HCT116 (cell line): ENCODE measurements at regions not wholly inside any gene's neighbourhood (a gene's known extent, or its start where the extent isn't known, plus 50 kb on each side); places are given as distances from the start of the nearest gene placed in this dataset.

Source experiments
- CEBPB ChIP-seq: IDR thresholded peaks from 2 replicates; pipeline ENCODE4 v1.6.1; 2012; ENCODE audit warnings: low read depth
- ELF1 ChIP-seq: IDR thresholded peaks from 2 replicates; pipeline ENCODE4 v1.6.1; 2012; ENCODE audit warnings: low read depth, borderline replicate concordance
- EZH2 ChIP-seq: fragments of 200-600 bp; sonication (generic); IDR thresholded peaks from 2 replicates; pipeline ENCODE4 v1.6.1; 2017; ENCODE audit warnings: antibody characterized with exemption, mixed run types
- FOSL1 ChIP-seq: IDR thresholded peaks from 2 replicates; pipeline ENCODE4 v1.6.1; 2012; ENCODE audit warnings: low read depth
- POLR2A ChIP-seq: IDR thresholded peaks from 2 replicates; pipeline ENCODE4 v1.7.0; 2011; ENCODE audit warnings: borderline replicate concordance; ENCODE audit not compliant: insufficient read depth, insufficient read length; ENCODE audit errors: extremely low read depth
- RAD21 ChIP-seq: IDR thresholded peaks from 2 replicates; pipeline ENCODE4 v1.6.1; 2012; ENCODE audit warnings: low read depth, mild to moderate bottlenecking
- SIN3A ChIP-seq: IDR thresholded peaks from 2 replicates; pipeline ENCODE4 v1.6.1; 2012; ENCODE audit warnings: low read depth
- YY1 ChIP-seq: IDR thresholded peaks from 2 replicates; pipeline ENCODE4 v1.6.1; 2011; ENCODE audit warnings: low read length, low read depth, moderate library complexity, mild to moderate bottlenecking; ENCODE audit not compliant: insufficient replicate concordance; ENCODE audit errors: extremely low read depth
- ZNF274 ChIP-seq: fragments of 200-500 bp; sonication (Bioruptor generic); IDR thresholded peaks from 2 replicates; pipeline ENCODE4 v1.6.1; 2014; ENCODE audit warnings: mild to moderate bottlenecking, low read depth, low read length, inconsistent platforms
- TF ChIP-seq, protein P1 (sequence below), 3 experiments: fragments of 200-600 bp in 1 of 3; sonication (generic) in 1 of 3; IDR thresholded peaks in 2 of 3; conservative IDR thresholded peaks in 1 of 3; 2 replicates each; pipeline ENCODE4 v1.5.1; 2012 to 2017; ENCODE audit warnings: low read depth in 2 of 3, low read length in 2 of 3, antibody characterized with exemption in 1 of 3, borderline replicate concordance in 1 of 3, control low read depth in 1 of 3, mild to moderate bottlenecking in 1 of 3, mixed read lengths in 1 of 3, mixed run types in 1 of 3, moderate library complexity in 1 of 3; ENCODE audit not compliant: insufficient read depth in 1 of 3
- TF ChIP-seq, protein P2 (sequence below): IDR thresholded peaks from 2 replicates; pipeline ENCODE4 v1.6.1; 2012; ENCODE audit warnings: low read depth
- TF ChIP-seq, protein P3 (sequence below): IDR thresholded peaks from 2 replicates; pipeline ENCODE4 v1.6.1; 2012

DNA sequence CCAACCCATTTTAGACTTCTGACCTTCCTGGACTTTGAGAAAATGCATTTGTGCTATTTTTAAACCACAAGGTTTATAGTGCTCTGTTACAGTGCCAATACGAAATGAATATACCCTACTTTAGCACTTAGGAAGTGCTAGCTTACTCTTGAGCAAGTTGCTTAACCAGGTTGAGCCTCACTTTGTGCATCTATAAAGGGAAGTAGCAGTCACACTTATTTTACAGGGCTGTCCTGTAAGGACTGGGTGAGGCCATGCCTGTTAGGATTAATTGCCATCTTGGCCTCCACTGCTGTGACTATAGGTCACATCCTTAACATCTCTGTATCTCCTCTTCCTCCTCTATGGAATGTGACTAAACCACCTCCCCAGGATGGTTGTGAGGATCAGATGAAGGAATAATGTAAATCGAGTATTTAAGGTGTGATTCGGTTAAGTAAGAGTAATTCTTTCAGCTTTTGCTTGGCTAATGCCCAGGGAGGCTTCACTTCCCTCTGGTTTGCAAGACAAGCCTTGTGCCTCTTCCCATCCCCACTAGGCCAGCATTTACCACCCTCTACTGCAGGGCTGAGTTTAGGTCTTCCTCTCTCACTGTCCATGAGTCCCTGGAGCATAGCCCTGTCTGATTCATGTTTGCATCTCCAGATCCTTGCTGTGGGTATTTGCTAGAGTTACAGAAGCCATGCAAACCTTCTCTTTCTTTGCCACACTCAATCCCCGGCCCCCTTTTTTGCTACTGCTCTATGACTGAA lies 341.2 kb downstream of the ZNF521 start:
- TF ChIP-seq ZNF274 (no peak), EZH2 (no peak), POLR2A (no peak), SIN3A (no peak), ELF1 (no peak), RAD21 (no peak), FOSL1 (no peak), CEBPB (no peak), YY1 (no peak)
- TF ChIP-seq, protein P1, sequence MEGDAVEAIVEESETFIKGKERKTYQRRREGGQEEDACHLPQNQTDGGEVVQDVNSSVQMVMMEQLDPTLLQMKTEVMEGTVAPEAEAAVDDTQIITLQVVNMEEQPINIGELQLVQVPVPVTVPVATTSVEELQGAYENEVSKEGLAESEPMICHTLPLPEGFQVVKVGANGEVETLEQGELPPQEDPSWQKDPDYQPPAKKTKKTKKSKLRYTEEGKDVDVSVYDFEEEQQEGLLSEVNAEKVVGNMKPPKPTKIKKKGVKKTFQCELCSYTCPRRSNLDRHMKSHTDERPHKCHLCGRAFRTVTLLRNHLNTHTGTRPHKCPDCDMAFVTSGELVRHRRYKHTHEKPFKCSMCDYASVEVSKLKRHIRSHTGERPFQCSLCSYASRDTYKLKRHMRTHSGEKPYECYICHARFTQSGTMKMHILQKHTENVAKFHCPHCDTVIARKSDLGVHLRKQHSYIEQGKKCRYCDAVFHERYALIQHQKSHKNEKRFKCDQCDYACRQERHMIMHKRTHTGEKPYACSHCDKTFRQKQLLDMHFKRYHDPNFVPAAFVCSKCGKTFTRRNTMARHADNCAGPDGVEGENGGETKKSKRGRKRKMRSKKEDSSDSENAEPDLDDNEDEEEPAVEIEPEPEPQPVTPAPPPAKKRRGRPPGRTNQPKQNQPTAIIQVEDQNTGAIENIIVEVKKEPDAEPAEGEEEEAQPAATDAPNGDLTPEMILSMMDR (IDR thresholded peaks at IDR 0.05 in 2 of 3, conservative IDR thresholded peaks at IDR 0.05 in 1 of 3; ENCODE audit: borderline replicate concordance in 1 of 3, insufficient read depth in 1 of 3, low read depth in 2 of 3, low read length in 2 of 3) = no peak
- TF ChIP-seq, protein P2, sequence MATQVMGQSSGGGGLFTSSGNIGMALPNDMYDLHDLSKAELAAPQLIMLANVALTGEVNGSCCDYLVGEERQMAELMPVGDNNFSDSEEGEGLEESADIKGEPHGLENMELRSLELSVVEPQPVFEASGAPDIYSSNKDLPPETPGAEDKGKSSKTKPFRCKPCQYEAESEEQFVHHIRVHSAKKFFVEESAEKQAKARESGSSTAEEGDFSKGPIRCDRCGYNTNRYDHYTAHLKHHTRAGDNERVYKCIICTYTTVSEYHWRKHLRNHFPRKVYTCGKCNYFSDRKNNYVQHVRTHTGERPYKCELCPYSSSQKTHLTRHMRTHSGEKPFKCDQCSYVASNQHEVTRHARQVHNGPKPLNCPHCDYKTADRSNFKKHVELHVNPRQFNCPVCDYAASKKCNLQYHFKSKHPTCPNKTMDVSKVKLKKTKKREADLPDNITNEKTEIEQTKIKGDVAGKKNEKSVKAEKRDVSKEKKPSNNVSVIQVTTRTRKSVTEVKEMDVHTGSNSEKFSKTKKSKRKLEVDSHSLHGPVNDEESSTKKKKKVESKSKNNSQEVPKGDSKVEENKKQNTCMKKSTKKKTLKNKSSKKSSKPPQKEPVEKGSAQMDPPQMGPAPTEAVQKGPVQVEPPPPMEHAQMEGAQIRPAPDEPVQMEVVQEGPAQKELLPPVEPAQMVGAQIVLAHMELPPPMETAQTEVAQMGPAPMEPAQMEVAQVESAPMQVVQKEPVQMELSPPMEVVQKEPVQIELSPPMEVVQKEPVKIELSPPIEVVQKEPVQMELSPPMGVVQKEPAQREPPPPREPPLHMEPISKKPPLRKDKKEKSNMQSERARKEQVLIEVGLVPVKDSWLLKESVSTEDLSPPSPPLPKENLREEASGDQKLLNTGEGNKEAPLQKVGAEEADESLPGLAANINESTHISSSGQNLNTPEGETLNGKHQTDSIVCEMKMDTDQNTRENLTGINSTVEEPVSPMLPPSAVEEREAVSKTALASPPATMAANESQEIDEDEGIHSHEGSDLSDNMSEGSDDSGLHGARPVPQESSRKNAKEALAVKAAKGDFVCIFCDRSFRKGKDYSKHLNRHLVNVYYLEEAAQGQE = no peak
- TF ChIP-seq, protein P3, sequence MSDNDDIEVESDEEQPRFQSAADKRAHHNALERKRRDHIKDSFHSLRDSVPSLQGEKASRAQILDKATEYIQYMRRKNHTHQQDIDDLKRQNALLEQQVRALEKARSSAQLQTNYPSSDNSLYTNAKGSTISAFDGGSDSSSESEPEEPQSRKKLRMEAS = no peak
